Activated T-cell treated with anti-CD3 and anti-CD28 coated beads, Interleukin-2, amount 50 U/mL, for 1 hour (primary cell): ENCODE measurements at regions not wholly inside any gene's neighbourhood (a gene's known extent, or its start where the extent isn't known, plus 50 kb on each side); places are given as distances from the start of the nearest gene placed in this dataset.
"Not testable (repeated sequence)": the region's sequence is repeated elsewhere in the genome, so short reads cannot be mapped to it uniquely, and the experiment has no call there.

Experiments
- DNase-seq: peaks from one replicate; pipeline ENCODE4 v3.0.0-alpha.2; 2020

DNA sequence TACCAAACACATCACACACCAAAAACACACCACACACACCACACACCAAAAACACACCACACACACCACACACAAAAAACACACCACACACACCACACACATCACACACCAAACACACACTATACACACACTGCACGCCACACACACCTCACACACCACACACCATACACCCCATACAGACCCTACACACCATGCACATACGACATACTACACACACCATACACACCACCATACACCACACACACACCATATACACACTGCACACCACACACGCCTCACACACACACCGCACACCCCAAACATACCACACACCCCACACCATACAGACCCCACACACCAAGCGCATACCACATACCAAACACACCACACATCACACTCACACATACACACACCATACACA lies 226.9 kb upstream of the PKN2 start:
- no peak for DNase-seq

DNA sequence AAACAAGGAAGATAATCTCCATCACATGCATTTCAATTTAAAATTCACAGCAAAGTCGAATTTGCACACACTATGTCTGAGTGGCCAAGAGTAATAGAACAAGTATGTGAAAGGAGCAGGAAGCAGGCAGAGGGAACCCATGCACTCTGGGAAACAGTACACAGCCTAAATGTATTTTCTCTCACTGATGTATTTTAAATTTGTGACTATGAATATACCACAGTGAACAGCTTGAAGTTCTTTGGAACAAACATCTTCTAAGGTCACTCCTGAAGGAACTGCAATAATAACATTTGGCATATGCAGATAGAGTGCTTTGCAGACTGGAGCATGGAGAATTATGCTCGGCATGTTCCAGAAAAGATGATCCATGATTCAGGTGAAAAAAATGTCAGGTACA lies 223.1 kb upstream of the PKN2 start:
- DNase-seq = no peak

DNA sequence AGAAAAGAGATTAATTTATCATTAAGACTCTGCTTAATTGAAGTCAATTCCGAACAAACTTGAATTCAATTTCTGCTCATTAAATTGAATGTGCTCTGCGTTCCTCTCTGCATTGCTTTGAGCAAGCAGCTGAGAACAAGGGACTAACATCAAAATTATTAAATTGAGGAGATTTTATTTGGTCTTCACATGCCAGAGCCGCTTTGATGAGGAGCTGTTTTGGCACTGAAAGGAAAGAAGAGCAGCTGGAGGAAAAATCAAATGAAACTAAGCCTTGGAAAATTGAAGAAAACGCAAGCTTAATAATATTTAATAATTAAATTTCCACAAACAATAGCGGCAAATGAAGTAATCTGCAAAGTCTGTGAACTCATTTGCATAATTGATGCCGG lies 222.0 kb upstream of the PKN2 start:
- no peak for DNase-seq

DNA sequence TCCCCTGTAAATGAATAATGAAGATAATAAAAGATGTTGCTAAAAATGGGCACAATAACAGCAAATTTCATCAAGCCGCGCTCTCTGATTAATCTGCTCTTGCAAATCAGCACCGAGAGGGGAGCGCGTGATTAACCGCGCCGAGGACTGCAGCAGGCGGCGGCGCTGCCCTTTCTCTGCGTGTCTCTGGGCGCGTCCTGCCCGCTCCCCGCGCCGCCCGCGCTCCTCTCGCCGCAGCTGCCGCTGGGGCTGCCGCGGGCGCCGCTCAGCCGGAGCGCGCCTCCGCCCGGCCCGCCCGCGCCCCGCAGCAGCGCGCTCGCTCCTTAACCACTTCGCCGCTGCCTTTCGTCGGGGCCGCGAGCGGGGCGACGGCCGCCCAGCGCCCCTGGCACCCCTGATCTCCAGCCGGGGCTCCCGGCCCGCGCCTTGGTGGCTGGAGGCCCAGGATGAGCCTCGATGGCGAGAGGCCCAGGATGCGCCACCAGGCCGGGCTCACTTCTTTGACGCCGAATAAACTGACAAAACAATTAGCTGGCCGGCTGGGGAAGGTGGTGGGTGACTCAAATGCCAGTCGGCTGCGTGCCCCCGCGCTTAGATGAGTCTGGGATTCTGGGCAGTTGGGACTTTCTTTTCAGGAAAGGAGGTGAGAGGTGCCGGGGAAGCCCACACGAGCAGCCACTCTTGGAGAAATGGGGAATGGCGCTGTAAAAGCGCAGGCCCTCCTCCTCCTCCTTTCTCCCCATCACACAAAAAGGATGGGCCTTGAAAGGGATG lies 221.4 kb upstream of the PKN2 start:
- DNase-seq = no peak

DNA sequence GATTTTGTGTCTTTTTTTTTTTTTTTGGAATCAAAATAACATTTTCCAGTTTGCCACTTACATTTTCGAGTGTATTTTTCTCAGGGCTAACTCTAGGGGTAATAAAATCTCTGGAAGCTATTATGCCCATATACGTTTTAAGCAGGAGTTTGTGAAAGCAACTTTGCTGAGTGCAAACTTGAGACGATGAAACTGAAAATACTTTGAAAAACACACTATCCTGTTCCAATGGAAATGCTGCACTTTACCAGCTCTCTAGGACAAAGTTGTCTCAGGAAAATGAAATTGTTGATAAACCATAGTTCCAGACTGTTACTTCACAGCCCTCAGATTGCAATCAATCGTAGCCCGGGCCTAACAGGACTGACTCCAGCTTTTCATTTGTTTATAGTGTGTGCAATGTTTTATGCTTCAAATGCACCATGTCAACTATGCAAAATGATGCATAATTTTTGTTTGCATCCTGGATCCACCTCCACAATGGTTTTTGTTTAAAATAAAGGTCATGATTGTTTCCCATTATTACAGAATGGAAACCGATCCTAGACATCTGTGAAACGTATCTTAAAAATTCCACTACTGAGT lies 220.6 kb upstream of the PKN2 start:
- no peak for DNase-seq

DNA sequence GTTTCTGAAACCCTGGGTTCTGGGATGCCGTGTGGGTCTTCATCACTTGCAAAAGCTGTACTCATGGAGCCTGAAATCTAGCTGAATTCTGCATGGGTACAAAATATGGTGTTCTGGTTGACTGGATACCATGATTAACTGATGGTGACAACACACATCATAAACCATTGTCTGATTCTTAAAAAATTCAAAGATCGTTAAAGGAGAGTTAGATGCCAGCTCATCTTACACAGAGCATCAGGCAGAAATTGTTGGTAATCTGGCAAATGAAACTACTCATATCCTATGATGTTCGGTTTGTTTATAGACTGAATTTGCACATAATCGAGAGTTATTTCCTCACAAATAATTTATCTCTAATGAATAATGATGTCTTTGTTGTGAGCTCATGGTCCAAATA lies 218.1 kb upstream of the PKN2 start:
- no peak for DNase-seq

DNA sequence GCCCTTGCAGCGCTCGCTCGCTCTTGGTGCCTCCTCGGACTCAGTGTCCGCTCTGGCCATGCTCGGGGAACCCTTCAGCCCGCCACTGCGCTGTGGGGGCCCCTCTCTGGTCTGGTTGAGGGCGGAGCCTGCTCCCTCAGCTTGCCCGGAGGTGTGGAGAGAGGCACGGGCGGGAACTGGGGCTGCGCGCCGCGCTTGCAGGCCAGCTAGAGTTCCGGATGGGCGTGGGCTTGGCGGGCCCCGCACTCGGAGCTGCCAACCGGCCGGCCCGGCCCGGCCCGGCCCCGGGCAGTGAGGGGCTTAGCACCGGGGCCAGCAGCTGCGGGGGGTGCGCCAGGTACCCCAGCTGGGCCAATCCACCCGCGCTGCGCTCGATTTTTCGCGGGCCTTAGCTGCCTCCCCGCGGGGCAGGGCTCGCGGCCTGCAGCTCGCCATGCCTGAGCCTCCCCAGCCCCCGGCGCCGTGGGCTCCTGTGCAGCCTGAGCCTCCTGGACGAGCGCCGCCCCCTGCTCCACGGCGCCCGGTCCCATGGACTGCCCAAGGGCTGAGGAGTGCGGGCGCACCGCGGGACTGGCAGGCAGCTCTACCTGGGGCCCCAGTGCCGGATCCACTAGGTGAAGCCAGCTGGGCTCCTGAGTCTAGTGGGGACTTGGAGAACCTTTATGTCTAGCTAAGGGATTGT lies 217.0 kb upstream of the PKN2 start:
- no peak for DNase-seq

DNA sequence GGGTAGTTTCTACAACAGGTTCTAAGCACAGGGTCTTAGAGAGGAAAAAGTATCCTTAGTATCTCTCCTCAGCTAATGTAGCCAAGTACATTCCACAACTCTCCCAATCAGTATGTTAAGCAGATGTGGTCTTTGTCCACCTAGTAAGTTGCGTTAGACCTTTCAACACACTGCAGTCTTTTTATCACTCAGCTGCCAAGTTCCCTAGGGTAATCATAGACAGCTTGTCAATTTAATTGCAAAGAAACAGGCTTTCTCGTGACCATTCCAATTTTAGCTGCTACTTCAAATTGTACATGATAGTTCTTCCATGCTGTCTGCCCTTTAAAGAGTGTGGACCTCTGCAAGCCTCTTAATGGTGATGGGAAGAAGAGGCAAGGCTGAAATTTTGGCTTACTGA lies 211.8 kb upstream of the PKN2 start:
- DNase-seq = no peak

DNA sequence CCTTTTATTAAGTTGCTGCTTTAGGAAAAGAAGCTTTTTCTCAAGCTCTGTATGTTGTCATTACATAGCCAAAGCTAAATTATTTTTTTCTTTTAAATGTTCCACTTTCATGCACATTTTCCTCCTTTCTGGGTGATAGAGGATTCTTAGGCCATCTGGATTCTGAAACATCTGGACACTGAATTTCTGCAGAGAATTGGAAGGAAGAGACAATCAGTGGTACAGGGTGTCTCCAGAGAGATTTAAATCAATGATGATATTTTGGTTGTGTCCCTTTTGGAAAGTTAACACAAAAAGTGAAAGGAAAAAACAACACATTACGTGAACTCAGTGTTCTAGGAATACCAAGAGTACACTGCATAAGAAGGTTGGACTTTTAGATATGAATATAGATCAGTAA lies 211.4 kb upstream of the PKN2 start:
- no peak for DNase-seq

DNA sequence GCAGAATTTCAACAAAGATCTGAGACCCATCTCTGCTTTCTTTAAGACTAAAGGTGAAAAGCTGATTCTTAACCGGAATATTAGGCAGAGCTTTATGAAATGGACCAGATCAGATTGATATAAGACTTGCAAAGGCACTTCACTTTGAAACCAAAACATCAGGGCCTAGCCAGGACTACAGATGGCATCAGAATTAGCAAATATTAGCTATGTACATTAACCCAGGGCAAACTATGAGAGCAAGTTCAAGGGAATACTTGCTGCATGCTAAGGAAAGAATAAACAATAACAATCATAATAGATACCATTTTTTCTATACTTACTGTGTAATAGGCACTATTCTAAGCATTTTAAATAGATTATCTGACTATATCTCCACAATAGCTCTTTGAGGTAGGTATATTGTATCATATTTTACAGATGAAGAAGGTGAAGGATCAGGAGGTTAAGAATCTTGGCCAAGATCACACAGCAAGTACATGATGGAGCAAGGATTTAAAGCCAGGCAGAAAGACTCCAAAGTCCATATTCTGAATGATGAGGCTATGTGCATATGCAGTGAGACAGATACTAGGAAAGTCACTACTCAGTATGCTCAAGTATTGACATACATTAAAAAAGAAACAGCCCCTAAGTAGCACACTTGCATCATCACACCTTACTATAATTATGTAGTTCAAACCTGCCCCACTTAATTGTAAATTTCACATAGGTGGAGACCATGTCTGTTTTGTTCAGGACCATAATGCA lies 209.3 kb upstream of the PKN2 start:
- DNase-seq = no peak

DNA sequence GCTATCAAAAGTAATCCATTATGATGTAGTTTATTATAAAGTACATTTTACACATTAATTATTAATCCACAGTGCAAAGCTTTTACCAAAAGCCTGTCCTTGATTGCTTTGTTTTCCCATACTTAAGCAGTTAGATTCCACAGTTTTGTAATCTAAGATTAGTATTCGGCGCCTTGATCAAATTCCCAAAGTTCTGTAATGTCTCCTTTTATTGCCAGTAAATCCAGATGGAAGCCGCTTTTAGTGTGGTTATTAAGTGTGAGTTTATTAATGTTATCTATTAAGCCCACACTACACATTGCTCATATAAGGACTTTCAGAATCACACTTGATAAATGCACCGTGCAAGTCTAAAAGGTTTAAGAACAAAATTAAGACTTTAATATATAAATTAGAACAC lies 199.2 kb upstream of the PKN2 start:
- no peak for DNase-seq

DNA sequence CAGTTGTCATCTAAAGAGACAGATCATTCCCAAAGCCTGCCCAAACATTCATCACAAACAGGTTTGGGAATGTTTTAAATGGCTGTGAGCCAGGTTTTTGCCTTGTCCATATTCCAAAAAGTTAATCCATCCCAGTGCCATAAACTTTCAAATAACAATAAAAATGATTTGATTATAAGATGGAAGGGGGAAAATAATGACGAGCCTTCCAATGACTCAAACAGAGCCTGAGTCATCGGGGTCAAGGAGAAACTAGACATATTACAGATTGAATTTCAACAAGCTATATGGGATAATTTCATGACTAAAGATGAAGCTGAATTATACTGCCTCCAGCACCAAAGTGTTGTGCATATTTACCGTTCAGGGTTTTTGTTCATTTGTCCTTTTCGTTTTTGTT lies 195.8 kb upstream of the PKN2 start:
- DNase-seq = no peak

DNA sequence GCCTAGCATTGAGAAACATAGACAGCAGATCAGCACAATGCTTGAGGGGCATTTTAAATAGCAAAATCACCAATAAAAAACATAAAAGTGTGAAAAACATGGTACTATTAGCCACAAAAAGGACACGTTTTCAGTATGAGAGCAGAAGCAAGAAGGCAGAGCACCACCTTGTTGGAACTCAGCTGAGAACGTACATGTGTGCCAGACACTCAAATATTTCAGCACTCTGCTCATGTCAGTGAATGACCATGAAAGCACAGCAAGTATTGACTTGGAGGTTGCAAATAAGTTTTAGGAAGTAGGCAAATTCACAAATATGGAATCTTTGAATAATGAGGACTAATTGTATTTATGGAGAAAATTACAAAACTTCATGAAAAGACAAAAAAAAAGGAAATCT lies 193.4 kb upstream of the PKN2 start:
- no peak for DNase-seq

DNA sequence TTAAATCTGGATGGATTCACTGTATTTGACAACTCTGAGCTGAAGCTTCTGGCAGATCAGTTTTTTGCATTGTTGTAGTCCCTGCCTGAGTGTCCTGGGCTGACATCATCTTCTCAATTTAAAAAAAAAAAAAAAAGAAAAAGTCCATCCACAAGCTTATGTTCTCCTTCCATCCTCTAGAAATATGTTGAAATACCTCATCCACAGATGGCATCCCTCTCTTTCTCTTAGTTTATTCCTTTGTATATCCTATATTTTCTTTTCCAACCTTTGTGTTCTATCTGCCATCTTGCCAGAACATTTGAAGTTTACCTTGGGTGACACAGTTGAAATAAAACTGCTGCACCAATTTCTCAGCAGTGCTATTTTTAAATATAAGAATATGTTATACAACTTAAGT lies 184.4 kb upstream of the PKN2 start:
- no peak for DNase-seq

DNA sequence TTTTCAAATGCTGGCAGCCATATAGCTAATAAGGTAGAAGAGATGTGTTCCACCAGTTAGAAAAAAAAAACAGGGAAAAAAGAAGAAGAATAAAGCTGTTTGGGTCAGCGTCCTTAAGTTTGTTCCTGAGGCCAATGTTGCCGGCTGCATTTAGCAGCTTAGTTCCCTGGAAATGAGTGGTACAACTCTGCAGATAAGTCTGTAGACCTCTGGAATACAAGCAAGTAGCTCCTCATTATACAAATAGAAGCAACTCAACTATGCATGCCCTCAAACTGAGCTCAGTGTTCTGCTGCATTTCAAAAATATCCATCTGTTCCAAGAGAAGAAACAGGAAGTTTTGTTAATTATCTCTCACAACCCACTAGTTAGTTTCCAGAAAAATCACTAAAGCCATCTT lies 181.2 kb upstream of the PKN2 start:
- no peak for DNase-seq

DNA sequence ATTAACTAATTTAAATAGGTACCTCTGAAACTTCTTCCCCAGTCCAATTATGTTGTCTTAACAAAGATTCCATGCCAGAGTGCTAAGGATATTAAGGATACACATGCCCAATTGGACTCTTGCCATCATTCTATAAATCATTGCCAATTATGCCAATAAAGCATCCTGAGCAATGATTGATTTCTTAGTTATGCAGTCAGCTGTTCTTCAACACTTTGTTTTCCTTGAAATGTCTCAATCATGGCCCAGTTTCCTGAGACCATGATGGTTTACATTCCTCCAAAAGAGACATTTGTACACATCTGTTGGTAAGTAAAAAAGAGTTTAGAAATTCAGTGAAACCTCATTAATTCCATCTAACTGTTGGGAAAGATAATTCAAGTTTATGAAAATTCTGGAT lies 180.4 kb upstream of the PKN2 start:
- no peak for DNase-seq

DNA sequence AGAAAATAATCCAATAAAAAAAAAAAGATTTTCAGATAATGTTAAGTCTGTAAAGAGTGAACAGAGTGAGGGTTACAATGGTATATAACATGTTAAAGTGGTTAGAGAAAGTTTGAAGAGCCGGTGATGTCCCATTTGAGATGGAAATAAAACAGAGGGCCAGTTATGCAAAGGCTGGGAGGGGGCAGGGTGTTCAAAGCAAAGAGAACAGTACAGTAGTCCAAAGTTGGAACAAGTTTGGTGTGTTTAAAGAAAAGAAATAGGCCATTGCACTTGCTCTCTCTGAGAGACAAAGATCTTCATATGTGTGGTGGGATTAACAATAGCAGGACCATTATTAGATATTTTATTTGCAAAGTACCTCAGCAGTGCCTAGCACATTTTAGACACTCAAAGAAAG lies 179.5 kb upstream of the PKN2 start:
- DNase-seq = no peak

DNA sequence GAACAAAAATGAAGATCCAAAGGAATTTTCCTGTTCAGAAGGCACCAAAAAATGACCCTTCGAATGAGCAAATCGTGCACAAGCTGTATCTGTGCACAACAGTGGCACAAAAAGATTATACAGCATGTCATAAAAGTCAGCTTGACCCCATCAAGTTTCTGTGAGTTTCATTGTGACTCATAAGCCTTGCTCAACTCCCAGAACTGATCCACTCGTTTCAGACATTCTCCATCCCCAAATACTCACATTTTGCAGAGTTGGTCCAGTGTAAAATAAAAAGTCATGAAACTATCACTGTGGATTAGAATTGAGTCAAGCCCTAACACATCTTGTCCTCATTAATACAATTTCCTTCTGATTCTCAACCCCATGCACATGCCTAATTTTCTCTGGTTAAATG lies 174.7 kb upstream of the PKN2 start:
- DNase-seq = no peak

DNA sequence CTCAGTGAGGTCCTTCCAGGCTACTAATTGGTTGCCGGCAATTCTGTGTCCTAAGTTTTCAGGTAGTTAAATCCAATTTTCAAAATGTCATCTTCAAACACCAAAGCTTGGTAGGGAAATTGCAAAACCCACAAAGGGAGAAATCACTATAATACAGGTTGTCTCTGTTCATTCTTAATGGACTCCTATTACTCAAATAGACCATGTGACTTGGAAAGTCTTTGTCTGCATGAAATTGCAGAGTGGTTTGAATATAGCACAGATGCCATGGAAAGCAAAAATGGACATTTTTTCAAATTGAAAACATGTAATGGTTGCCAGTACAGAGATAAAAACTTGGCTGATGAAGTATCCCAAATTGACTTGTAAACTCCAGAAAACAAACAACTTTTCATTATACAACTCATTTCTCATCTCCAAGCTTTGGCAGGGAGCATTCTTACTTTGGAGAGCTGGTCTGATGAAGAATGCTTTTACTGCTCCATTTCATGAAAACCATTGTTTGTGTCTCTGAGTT lies 169.5 kb upstream of the PKN2 start:
- DNase-seq = no peak

DNA sequence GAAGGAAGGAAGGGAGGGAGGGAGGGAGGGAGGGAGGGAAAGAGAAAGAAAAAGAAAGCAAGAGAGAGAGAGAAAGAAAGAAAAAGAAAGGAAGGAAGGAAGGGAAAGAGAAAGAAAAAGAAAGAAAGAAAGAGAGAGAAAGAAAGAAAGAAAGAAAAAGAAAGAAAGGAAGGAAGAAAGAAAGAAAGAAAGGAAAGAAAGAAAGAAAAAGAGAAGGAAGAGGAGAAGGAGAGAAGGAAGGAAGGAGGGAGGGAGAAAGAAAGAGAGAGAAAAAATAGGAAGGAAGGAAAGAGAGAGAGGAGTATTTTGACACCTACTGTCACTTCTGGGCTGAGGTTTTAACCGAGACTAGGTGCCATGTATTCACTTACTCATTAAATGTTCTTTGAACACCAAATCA lies 166.6 kb upstream of the PKN2 start:
- DNase-seq = not testable (repeated sequence)

DNA sequence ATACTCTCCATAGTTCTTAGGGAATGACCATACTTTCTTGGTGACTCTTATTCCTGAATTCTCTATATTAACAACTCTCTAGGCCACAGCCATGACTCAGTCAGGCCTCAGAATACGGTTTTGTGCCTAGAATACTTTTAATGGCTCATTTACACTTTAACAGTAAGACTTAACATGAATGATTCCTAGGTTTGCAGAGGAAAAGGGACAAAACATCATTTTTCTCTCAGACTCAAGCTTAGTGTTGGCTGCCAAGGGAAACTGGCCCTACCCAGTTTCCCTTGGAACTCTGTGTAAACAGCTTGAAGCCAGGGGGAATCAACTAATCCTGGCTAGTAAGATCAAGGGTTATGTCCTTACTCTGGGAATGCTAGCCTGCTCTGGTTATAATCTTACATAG lies 164.9 kb upstream of the PKN2 start:
- no peak for DNase-seq

DNA sequence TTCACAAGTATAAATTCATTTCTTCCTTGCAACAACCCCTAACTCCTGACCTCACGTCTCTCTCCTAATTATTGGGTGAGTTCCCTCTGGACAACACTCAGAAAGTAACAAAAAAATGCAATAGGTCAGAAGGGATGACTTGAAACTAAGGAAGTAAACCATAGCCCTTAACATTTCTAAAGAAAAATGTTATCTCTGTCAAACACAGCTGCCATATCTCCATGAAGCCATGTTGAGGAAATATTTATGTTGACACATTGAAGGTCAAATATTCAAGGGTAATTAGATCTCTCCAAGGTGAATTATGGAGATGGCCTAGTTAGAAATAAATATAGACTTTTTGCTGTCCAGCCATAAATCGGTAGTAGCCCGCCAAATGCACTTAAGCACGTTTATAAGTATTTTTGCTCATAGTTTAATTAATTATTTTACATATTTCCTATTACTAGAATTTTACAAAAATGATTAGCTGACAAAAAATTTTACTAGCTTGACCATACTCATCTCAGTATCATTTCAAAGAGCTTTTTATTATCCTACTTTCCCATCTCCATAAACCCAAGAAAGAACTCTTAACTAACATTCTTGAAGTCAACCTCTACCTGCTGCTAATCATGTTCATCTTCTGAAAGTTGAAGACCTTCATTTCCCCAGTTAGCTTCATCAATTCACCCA lies 160.1 kb upstream of the PKN2 start:
- no peak for DNase-seq

DNA sequence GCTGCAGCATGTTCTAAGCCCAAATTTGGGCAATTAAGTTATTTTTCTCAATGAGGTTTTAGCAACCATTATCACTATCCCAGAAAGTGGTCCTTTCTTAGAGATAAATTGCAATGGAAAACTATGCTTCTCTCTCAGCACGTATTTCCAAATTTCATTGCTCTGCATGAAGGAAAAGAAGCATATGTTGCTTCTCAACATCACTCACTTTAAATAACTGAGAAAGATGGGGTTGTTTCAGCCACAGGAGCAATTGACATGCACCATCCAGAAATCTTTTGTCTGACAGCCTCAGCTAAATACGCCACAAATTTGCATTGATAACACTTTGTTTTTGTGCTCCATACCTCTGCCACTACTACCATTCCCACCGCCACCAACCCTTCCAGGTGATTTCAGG lies 157.6 kb upstream of the PKN2 start:
- DNase-seq = no peak
